ENCODE measurements at regions not wholly inside any gene's neighbourhood (a gene's known extent, or its start where the extent isn't known, plus 50 kb on each side); places are given as distances from the start of the nearest gene placed in this dataset.

DNA sequence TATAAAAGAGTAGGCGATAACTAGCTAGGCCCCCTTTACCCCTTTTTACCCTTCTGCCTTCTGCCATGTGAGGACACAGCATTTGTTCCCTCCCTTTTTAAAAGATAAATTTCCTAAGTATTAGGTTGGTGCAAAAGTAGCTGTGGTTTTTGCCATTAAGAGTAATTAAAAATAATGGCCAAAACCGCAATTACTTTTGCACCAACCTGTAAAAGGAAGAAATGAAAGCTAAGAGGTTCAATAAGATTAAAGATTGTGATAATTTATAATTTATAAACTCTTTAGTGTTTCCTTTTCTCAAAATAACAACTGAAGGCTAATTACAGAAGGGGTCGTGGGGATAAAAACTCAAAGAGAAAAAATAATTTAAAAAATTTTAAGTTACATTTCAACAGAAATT lies 283.5 kb upstream of the PDZRN3 start:
- no peak for TF ChIP-seq SIN3A (IDR thresholded peaks at IDR 0.05; ENCODE audit: borderline replicate concordance, insufficient read depth, low read length)
- no peak for TF ChIP-seq POLR2AphosphoS5 (IDR thresholded peaks at IDR 0.05; ENCODE audit: low read depth, low read length)
- no peak for TF ChIP-seq TAF1 (IDR thresholded peaks at IDR 0.05; ENCODE audit: borderline replicate concordance, insufficient read depth, low read length)

Measured in PFSK-1 (cell line).